Uterus (tissue), 2 donors: ENCODE measurements at regions not wholly inside any gene's neighbourhood (a gene's known extent, or its start where the extent isn't known, plus 50 kb on each side); places are given as distances from the start of the nearest gene placed in this dataset.

Experiments used
- POLR2A ChIP-seq, 2 donors: fragments of 450-650 bp; IDR thresholded peaks; one replicate each; pipeline ENCODE4 v1.6.1; 2016; ENCODE audit warnings: antibody characterized with exemption in 2 of 2, mild to moderate bottlenecking in 1 of 2, moderate library complexity in 1 of 2
- TF ChIP-seq, protein P1 (sequence below), 4 experiments: fragments of 200-600 bp in 2 of 4; fragments of 450-650 bp in 2 of 4; sonication (generic) in 2 of 4; IDR thresholded peaks; one replicate each; pipeline ENCODE4 v1.5.1; 2016 to 2019; ENCODE audit warnings: antibody characterized with exemption in 4 of 4, mild to moderate bottlenecking in 2 of 4, moderate library complexity in 1 of 4

- TF ChIP-seq, protein P1, sequence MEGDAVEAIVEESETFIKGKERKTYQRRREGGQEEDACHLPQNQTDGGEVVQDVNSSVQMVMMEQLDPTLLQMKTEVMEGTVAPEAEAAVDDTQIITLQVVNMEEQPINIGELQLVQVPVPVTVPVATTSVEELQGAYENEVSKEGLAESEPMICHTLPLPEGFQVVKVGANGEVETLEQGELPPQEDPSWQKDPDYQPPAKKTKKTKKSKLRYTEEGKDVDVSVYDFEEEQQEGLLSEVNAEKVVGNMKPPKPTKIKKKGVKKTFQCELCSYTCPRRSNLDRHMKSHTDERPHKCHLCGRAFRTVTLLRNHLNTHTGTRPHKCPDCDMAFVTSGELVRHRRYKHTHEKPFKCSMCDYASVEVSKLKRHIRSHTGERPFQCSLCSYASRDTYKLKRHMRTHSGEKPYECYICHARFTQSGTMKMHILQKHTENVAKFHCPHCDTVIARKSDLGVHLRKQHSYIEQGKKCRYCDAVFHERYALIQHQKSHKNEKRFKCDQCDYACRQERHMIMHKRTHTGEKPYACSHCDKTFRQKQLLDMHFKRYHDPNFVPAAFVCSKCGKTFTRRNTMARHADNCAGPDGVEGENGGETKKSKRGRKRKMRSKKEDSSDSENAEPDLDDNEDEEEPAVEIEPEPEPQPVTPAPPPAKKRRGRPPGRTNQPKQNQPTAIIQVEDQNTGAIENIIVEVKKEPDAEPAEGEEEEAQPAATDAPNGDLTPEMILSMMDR (IDR thresholded peaks at IDR 0.05): no peak
- no peak for TF ChIP-seq POLR2A (IDR thresholded peaks at IDR 0.05)
These were observed 64.9 kb upstream of the RBMS1 start for GRCh38 chr2:160558531-160558930.
